ENCODE measurements at regions not wholly inside any gene's neighbourhood (a gene's known extent, or its start where the extent isn't known, plus 50 kb on each side); places are given as distances from the start of the nearest gene placed in this dataset.
A peak's percentile ranks its signal among the peaks of the same experiment; 100 is the strongest.
"Not testable (repeated sequence)": the region's sequence is repeated elsewhere in the genome, so short reads cannot be mapped to it uniquely, and the experiment has no call there.

DNA sequence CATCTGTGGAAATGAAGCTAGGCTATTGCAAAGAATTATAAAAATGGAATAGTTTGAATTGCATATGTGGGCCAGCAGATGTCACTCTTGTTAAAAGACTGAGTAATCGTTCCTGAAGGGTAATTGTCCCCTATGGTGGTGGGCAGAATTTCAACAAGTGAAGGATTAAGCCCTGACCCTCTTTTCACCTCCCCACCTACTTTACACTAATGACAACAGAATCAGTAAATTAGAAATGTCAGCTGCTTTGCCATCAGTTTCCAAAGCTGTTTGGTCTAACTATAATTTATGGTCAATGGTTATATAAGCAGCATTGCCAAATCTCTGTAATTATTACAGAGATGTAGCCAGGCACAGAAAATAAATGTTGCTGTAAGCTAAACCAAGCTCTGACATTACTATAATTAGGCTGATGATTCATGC, 898.6 kb downstream of the AMY1C start:
- DNase-seq: peak; percentile 4 to 45 (median 33)
- H3K4me1 ChIP-seq (ENCODE audit: control extremely low read depth in 1 of 4, control insufficient read depth in 4 of 4, insufficient read depth in 4 of 4, low read length in 3 of 4): no peaks in the 10 kb centered on the region
- CTCF ChIA-PET: no interaction called here
- H3K27ac ChIP-seq (ENCODE audit: insufficient read depth in 1 of 2, low read depth in 1 of 2, low read length in 2 of 2, poor library complexity in 1 of 2, severe bottlenecking in 2 of 2): no peak overlapping the region
- POLR2A ChIA-PET: no interaction called here
- no peaks in the 10 kb centered on the region for H3K9me3 ChIP-seq (ENCODE audit: control extremely low read depth in 1 of 5, control insufficient read depth in 4 of 5, insufficient read depth in 2 of 5, low read depth in 1 of 5, low read length in 4 of 5)
- H3K36me3 ChIP-seq (ENCODE audit: control insufficient read depth in 4 of 4, insufficient read depth in 4 of 4, low read length in 3 of 4): no peaks in the 10 kb centered on the region
- no peak overlapping the region for H3K4me3 ChIP-seq (ENCODE audit: control insufficient read depth in 1 of 7, extremely low read depth in 1 of 7, insufficient read depth in 4 of 7, low read depth in 2 of 7, low read length in 6 of 7)
- H3K27me3 ChIP-seq (replicated peaks in 2 of 5; ENCODE audit: control insufficient read depth in 4 of 5, insufficient read depth in 5 of 5, low read length in 4 of 5): no peaks in the 10 kb centered on the region
- WGBS (ENCODE audit: insufficient coverage): no CpG with 5 or more reads among the region's 1 CpG

GRCh38 chr1:104664374-104664773, 914.7 kb downstream of the AMY1C start:
- H3K4me1 ChIP-seq (ENCODE audit: control extremely low read depth in 1 of 4, control insufficient read depth in 4 of 4, insufficient read depth in 4 of 4, low read length in 3 of 4); CTCF ChIA-PET: not testable (repeated sequence)
- WGBS (ENCODE audit: insufficient coverage): 96% methylated on average over 16 of the region's 24 CpGs

DNA sequence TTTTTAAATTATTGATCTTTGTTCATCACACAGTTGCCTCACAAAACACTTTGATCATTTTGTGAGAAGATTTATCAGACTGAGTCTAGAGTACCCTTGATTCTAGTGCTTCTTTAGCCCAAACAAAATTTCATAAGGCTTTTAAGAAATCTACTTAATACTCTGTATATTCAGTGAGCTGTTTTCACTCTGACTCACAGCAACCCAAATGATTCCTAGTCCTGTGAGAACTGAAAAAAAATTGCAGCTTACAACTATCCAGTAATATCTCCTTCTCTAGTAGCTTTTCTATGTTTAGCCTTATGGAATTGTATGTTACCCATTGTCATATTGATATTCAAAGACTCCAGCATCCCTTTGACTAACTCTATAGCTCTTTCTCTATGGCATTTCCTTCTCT, 915.6 kb downstream of the AMY1C start:
- H3K9me3 ChIP-seq (ENCODE audit: control extremely low read depth in 1 of 5, control insufficient read depth in 4 of 5, insufficient read depth in 2 of 5, low read depth in 1 of 5, low read length in 4 of 5): no peaks in the 10 kb centered on the region
- H3K27ac ChIP-seq (ENCODE audit: insufficient read depth in 1 of 2, low read depth in 1 of 2, low read length in 2 of 2, poor library complexity in 1 of 2, severe bottlenecking in 2 of 2): no peak overlapping the region
- no peaks in the 10 kb centered on the region for H3K36me3 ChIP-seq (ENCODE audit: control insufficient read depth in 4 of 4, insufficient read depth in 4 of 4, low read length in 3 of 4)
- POLR2A ChIA-PET: no interaction called here
- H3K4me1 ChIP-seq (ENCODE audit: control extremely low read depth in 1 of 4, control insufficient read depth in 4 of 4, insufficient read depth in 4 of 4, low read length in 3 of 4): no peaks in the 10 kb centered on the region
- H3K4me3 ChIP-seq (ENCODE audit: control insufficient read depth in 1 of 7, extremely low read depth in 1 of 7, insufficient read depth in 4 of 7, low read depth in 2 of 7, low read length in 6 of 7): no peak overlapping the region
- no peaks in the 10 kb centered on the region for H3K27me3 ChIP-seq (replicated peaks in 2 of 5; ENCODE audit: control insufficient read depth in 4 of 5, insufficient read depth in 5 of 5, low read length in 4 of 5)
- DNase-seq: no peak
- CTCF ChIA-PET: no interaction called here

More at GRCh38 chr1:104664374-104664773, 914.7 kb downstream of the AMY1C start:
- H3K27me3 ChIP-seq (replicated peaks in 2 of 5; ENCODE audit: control insufficient read depth in 4 of 5, insufficient read depth in 5 of 5, low read length in 4 of 5); H3K9me3 ChIP-seq (ENCODE audit: control extremely low read depth in 1 of 5, control insufficient read depth in 4 of 5, insufficient read depth in 2 of 5, low read depth in 1 of 5, low read length in 4 of 5); POLR2A ChIA-PET; H3K36me3 ChIP-seq (ENCODE audit: control insufficient read depth in 4 of 4, insufficient read depth in 4 of 4, low read length in 3 of 4); H3K27ac ChIP-seq (ENCODE audit: insufficient read depth in 1 of 2, low read depth in 1 of 2, low read length in 2 of 2, poor library complexity in 1 of 2, severe bottlenecking in 2 of 2); H3K4me3 ChIP-seq (ENCODE audit: control insufficient read depth in 1 of 7, extremely low read depth in 1 of 7, insufficient read depth in 4 of 7, low read depth in 2 of 7, low read length in 6 of 7); DNase-seq: not testable (repeated sequence)

GRCh38 chr1:104671684-104672353, 922.1 kb downstream of the AMY1C start:
- no peaks in the 10 kb centered on the region for H3K9me3 ChIP-seq (ENCODE audit: control extremely low read depth in 1 of 5, control insufficient read depth in 4 of 5, insufficient read depth in 2 of 5, low read depth in 1 of 5, low read length in 4 of 5)
- CTCF ChIA-PET: no interaction called here
- POLR2A ChIA-PET: no interaction called here
- 91% methylated on average over 8 of the region's 12 CpGs for WGBS (ENCODE audit: insufficient coverage)
- peaks cover 0 to 2% (median 0%) of the 10 kb centered on the region in 5 experiments for H3K27me3 ChIP-seq (replicated peaks in 2 of 5; ENCODE audit: control insufficient read depth in 4 of 5, insufficient read depth in 5 of 5, low read length in 4 of 5)
- H3K36me3 ChIP-seq (ENCODE audit: control insufficient read depth in 4 of 4, insufficient read depth in 4 of 4, low read length in 3 of 4): no peaks in the 10 kb centered on the region
- H3K27ac ChIP-seq (ENCODE audit: insufficient read depth in 1 of 2, low read depth in 1 of 2, low read length in 2 of 2, poor library complexity in 1 of 2, severe bottlenecking in 2 of 2): no peak overlapping the region
- H3K4me1 ChIP-seq (ENCODE audit: control extremely low read depth in 1 of 4, control insufficient read depth in 4 of 4, insufficient read depth in 4 of 4, low read length in 3 of 4): no peaks in the 10 kb centered on the region
- no peak overlapping the region for H3K4me3 ChIP-seq (ENCODE audit: control insufficient read depth in 1 of 7, extremely low read depth in 1 of 7, insufficient read depth in 4 of 7, low read depth in 2 of 7, low read length in 6 of 7)
- DNase-seq: no peak

GRCh38 chr1:104699433-104699832, 949.7 kb downstream of the AMY1C start:
- no peak overlapping the region for H3K27ac ChIP-seq (ENCODE audit: insufficient read depth in 1 of 2, low read depth in 1 of 2, low read length in 2 of 2, poor library complexity in 1 of 2, severe bottlenecking in 2 of 2)
- CTCF ChIA-PET: no interaction called here
- no peaks in the 10 kb centered on the region for H3K4me1 ChIP-seq (ENCODE audit: control extremely low read depth in 1 of 4, control insufficient read depth in 4 of 4, insufficient read depth in 4 of 4, low read length in 3 of 4)
- H3K9me3 ChIP-seq (ENCODE audit: control extremely low read depth in 1 of 5, control insufficient read depth in 4 of 5, insufficient read depth in 2 of 5, low read depth in 1 of 5, low read length in 4 of 5): no peaks in the 10 kb centered on the region
- no peaks in the 10 kb centered on the region for H3K36me3 ChIP-seq (ENCODE audit: control insufficient read depth in 4 of 4, insufficient read depth in 4 of 4, low read length in 3 of 4)
- H3K27me3 ChIP-seq (replicated peaks in 2 of 5; ENCODE audit: control insufficient read depth in 4 of 5, insufficient read depth in 5 of 5, low read length in 4 of 5): no peaks in the 10 kb centered on the region
- POLR2A ChIA-PET: no interaction called here
- no CpG with 5 or more reads among the region's 1 CpG for WGBS (ENCODE audit: insufficient coverage)
- DNase-seq: no peak
- no peak overlapping the region for H3K4me3 ChIP-seq (ENCODE audit: control insufficient read depth in 1 of 7, extremely low read depth in 1 of 7, insufficient read depth in 4 of 7, low read depth in 2 of 7, low read length in 6 of 7)

GRCh38 chr1:104702731-104703130, 953.0 kb downstream of the AMY1C start:
- no peaks in the 10 kb centered on the region for H3K4me1 ChIP-seq (ENCODE audit: control extremely low read depth in 1 of 4, control insufficient read depth in 4 of 4, insufficient read depth in 4 of 4, low read length in 3 of 4)
- ChIA-PET POLR2A (no interaction called here), CTCF (no interaction called here)
- H3K4me3 ChIP-seq (ENCODE audit: control insufficient read depth in 1 of 7, extremely low read depth in 1 of 7, insufficient read depth in 4 of 7, low read depth in 2 of 7, low read length in 6 of 7): no peak overlapping the region
- H3K36me3 ChIP-seq (ENCODE audit: control insufficient read depth in 4 of 4, insufficient read depth in 4 of 4, low read length in 3 of 4): no peaks in the 10 kb centered on the region
- DNase-seq: no peak
- no peaks in the 10 kb centered on the region for H3K27me3 ChIP-seq (replicated peaks in 2 of 5; ENCODE audit: control insufficient read depth in 4 of 5, insufficient read depth in 5 of 5, low read length in 4 of 5)
- no CpG with 5 or more reads among the region's 2 CpGs for WGBS (ENCODE audit: insufficient coverage)
- no peak overlapping the region for H3K27ac ChIP-seq (ENCODE audit: insufficient read depth in 1 of 2, low read depth in 1 of 2, low read length in 2 of 2, poor library complexity in 1 of 2, severe bottlenecking in 2 of 2)
- no peaks in the 10 kb centered on the region for H3K9me3 ChIP-seq (ENCODE audit: control extremely low read depth in 1 of 5, control insufficient read depth in 4 of 5, insufficient read depth in 2 of 5, low read depth in 1 of 5, low read length in 4 of 5)

- POLR2A ChIA-PET: no interaction called here
Measured at GRCh38 chr1:104706631-104707147, 957.0 kb downstream of the AMY1C start.

More at GRCh38 chr1:104706631-104707147, 957.0 kb downstream of the AMY1C start:
- Histone ChIP-seq H3K27ac (ENCODE audit: insufficient read depth in 1 of 2, low read depth in 1 of 2, low read length in 2 of 2, poor library complexity in 1 of 2, severe bottlenecking in 2 of 2) (no peak overlapping the region), H3K4me3 (ENCODE audit: control insufficient read depth in 1 of 7, extremely low read depth in 1 of 7, insufficient read depth in 4 of 7, low read depth in 2 of 7, low read length in 6 of 7) (no peak overlapping the region), H3K4me1 (ENCODE audit: control extremely low read depth in 1 of 4, control insufficient read depth in 4 of 4, insufficient read depth in 4 of 4, low read length in 3 of 4) (no peaks in the 10 kb centered on the region), H3K36me3 (ENCODE audit: control insufficient read depth in 4 of 4, insufficient read depth in 4 of 4, low read length in 3 of 4) (no peaks in the 10 kb centered on the region), H3K9me3 (ENCODE audit: control extremely low read depth in 1 of 5, control insufficient read depth in 4 of 5, insufficient read depth in 2 of 5, low read depth in 1 of 5, low read length in 4 of 5) (no peaks in the 10 kb centered on the region), H3K27me3 (replicated peaks in 2 of 5; ENCODE audit: control insufficient read depth in 4 of 5, insufficient read depth in 5 of 5, low read length in 4 of 5) (no peaks in the 10 kb centered on the region)
- CTCF ChIA-PET: no interaction called here
- DNase-seq: peak; percentile 1 to 21 (median 19)
- 92% methylated on average over 6 of the region's 9 CpGs for WGBS (ENCODE audit: insufficient coverage)
